NCI-H748 treated with DMSO at 0.1 percent for 48 hours (cell line): ENCODE measurements at regions not wholly inside any gene's neighbourhood (a gene's known extent, or its start where the extent isn't known, plus 50 kb on each side); places are given as distances from the start of the nearest gene placed in this dataset.
A peak's percentile ranks its signal among the peaks of the same experiment; 100 is the strongest.

Experiments
- DNase-seq: peaks from one replicate; lab custom pipeline; 2025; lab: John Stamatoyannopoulos, UW

DNA sequence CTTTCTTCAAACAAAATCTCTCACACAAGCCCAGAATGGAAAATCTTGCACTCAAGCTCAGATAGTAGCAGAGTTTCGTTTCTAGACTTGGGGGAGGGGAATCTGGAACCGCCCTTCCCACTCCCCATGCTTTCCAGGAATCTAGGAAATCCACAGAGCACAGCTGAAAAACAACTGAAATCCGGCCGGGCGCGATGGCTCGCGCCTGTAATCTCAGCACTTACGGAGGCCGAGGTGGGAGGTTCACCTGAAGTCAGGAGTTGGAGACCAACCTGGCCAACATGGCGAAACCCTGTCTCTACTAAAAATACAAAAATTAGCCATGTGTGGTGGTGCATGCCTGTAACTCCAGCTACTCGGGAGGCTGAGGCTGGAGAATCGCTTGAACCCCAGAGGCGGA is 127.3 kb upstream of the SLC34A2 start:
- no peak for DNase-seq

DNA sequence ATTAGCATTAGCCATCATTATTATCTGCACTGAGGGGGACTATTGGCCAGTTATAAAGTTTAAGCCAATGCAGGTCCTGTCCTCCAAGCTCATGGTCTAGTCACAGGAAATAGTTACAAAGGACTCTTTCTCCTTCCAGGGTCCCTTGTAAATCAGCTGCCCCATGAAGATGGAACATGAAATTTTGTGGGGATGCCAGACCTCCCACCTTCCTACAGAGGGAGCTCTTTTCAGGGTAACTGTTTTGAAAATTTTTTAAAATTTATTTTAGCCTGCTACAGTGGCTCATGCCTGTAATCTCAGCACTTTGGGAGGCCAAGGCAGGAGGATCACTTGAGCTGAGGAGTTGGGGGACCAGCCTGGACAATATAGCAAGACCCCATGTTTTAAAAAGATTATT is 124.4 kb upstream of the SLC34A2 start:
- no peak for DNase-seq

DNA sequence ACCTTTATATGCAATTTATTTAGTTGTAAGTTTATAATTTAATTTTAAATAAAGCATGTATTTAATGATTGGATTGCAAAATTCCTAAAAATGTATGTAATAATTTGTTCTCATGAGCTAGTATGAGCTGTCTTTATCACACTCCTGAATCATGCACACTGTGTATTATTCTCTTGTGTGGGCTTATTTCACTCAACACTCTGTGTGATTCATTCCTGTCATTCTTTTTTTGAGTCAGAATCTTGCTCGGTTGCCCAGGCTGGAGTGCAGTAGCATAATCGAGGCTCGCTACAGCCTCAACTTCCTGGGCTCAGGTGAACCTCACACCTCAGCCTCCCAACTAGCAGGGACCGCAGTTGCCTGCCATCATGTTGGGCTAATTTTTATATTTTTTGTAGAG is 123.1 kb upstream of the SLC34A2 start:
- no peak for DNase-seq

DNA sequence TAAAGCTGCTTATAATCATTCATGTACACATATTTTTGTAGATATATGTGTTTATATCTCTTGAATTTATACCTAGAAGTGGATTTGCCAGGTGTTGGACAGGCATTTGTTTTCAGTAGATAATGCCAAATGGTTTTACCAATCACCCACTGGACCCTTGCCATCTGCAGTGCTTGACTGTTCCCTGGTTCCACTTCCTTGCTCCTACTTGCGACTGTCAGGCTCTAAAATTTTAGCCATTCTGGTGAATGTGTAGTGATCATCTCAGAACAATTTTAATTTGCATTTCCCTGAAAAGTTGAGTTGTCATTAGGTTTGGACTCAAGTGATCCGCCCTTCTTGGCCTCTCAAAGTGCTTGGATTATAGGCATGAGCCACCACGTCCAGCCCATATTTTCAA is 122.4 kb upstream of the SLC34A2 start:
- no peak for DNase-seq

DNA sequence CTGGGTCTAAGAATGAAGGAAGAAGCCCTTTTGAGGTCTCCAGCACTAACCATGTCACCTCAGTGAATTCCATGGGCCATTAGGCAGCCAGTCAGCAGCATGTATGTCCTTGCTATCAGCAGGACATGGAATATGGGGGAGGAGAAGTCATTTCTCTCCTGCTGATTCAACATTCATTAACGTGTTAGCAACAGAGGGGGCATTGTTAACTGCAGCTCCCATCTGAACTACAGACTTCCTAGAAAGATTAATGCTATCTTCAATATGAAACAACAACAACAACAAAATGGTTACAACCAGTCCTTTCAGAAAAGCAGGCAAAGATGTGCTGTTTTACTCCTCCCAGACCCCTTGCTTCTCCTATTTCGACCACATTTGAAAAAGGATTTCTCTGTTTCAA is 120.4 kb upstream of the SLC34A2 start:
- DNase-seq, result no peak

DNA sequence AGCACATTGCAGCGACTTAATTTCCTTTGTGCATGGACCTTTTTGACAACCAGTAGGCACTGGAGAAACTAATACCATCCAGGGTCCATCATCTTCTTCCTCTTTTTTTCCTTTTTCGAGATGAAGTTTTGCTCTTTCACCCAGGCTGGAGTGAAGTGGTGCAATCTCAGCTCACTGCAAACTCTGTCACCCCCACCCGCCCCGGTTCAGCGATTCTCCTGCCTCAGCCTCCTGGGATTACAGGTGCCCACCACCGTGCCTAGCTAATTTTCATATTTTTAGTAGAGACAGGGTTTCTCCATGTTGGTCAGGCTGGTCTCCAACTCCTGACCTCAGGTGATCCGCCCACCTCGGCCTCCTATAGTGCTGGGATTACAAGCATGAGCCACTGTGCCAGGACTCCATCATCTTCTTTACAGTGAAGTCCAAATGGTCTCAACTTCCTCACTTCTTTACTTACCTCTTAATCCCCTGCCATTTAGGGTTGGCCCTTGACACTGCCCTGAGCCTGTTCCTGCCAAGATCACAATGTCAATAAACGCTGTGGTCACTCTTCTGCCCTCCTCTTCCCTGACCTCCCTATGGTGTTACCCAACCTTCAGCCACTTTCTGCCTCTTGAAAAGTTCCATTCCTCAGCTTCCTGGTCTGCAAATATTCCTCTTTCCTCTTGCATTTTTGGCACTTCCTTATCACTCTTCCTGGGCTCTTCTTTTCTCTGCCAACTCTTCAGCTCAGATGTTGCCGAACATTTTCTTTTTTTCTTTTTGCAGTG is 119.8 kb upstream of the SLC34A2 start:
- DNase-seq, result no peak

DNA sequence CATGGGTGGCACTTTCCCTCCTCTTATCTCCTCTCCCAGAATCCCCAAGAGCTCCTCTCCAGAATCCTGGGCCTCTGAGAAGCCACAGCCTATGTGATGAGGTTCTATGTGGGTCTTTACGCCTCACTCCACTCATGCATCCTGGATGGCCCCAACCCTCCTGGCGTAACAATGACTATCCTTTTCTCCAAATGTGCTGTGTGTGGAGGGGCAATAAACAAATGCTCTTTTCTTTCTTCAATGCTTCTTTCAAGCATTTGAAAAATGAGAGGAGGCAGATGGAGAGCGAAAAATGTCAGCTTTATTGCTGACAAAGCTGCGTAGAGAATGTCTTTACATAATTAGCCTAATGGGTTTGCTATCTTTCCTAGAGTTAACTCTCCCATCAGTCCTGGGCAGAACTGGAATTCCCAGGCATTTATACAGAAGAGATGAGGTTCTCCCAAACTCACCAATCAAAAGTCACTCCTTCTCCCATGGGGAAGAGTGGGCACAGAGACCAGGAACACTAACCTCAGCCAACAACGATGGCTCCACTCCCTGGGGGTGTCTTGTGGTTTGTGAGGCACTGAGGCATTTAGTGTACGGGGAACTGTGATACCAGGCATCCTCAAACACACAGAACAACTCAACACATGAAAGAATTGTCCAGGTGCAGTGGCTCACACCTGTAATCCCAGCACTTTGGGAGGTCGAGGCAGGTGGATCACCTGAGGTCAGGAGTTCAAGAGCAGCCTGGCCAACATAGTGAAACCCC is 118.9 kb upstream of the SLC34A2 start:
- no peak for DNase-seq

DNA sequence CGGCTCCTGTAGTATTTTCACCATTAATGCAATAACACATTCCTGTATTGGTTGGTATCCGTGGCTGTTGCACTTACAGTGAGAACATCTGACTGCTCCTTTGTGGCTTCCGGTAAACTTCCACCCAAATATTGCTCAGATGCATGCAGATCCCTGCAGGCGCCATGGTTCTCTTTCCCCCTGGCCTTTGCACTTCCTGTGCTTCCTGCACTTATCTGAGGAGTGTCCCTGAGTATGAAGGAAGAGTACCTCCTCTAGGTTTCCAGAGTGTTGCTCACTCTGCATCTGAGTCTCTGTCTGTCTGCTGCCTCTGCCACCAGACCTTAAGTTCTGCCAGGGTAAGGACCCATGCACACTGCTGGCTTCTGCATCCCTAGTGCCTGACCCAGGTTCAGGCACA is 117.2 kb upstream of the SLC34A2 start:
- no peak for DNase-seq

DNA sequence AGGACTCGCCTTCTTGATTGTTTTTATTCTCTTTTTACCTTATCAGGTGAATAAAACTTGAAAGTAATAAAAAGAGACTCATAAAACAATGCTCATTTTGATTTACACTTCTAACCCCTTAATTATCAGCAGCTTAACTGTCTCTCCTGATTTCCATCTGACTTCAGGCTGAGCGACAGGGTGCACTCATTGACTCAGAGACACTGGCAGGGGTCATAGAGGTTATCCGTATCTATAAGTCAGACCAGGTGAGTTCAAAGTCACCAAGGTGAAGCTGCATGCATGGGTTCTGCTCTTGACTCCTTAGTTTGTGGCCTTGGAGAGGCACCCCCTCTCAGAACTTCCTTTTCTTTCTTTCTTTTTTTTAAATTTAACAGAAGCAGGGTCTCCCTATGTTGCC is 116.4 kb upstream of the SLC34A2 start:
- DNase-seq, result no peak

DNA sequence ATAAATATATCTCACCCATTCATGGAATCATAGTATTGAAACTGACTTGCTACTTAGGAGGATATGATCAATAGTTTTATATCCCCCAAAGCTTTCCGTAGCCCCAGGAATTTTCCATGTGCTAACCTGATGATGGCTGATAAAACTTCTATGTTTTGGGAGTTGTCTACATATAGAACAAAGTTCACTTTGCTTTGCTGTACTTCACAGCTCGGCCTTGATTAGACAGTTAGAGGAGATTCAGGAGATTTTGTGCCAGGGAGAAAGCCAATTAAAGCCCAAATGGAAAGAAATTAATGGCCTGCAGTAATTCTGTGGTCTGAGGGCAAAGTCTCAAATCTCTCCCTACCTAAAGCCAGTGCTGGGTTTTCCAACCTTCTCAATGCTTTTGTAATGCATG is 114.9 kb upstream of the SLC34A2 start:
- DNase-seq, result no peak

DNA sequence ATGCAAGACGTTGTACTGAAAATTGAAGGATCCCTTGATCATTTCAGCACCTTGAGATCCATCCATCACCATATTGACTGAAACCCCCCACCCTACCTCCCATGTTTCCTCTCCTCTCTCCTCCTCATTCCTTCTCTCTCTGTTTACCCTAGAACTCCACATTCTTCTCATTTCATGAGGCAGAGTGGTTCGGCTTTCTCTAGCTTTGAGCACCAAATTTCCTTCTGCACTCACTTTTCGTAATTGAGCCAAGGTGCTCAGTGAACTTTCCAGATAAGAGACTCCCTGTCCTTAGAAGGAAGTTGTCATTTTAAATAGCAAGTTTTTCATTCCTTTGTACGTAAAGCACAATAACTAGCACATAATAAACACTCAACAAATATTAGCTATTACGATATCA is 108.3 kb upstream of the SLC34A2 start:
- no peak for DNase-seq

DNA sequence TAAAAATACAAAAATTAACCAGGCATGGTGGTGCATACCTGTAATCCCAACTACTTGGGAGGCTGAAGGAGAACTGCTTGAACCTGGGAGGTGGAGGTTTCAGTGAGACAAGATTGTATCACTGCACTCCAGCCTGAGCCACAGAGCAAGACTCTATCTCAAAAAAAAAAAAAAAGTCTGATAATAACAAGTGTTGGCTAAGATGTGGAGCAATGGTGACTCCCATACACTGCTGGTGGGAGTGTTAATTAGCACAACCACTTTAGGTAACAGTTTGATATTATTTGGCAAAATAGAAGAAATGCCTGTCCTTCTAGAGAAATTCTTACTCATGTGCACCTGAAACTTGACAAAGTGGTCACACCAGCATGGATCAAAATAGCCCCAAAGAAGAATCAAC is 106.2 kb upstream of the SLC34A2 start:
- no peak for DNase-seq

DNA sequence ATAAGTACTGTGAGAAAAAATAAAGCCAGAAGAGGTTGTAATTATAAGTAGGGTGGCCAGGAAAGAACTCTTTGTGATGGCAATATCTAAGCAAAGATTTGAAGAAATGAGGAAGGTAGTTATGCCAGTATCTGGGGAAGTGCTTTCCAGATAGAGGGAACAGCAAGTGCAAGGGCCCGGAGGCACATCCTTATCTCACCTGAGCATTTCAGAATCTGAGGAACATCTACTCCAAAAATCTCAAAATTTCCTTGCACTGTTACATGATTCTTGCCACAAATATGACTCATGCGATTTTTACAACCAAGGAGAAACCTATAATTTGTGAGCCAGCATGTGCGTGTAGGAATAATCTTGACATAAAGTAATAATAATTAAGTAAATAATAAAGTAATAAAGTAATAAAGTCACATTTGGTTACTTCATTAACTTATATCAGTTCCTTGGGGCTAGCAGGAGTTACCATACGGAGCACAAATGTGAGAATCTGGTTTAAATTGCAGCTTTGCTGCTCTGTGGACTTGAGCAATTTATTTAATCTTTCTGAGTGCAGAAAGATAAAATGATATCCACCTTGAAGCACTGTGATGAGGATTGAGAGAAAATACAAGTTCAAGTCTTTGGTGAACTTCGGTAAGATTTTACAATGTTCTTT is 105.1 kb upstream of the SLC34A2 start:
- no peak for DNase-seq

DNA sequence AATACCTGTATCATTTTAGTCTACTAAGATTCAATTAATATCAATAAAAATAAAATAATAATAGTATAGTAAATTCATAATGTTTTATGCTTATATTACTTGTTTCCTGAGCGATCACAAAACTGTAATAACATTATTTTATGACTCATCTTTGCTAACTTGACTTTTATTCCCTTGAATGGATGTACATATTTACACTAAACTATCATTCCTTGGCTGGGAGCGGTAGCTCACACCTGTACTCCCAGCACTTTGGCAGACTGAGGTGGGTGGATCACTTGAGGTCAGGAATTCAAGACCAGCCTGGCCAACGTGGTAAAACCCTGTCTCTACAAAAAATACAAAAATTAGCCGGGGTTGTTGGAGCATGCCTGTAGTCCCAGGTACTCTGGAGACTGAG is 104.0 kb upstream of the SLC34A2 start:
- DNase-seq, result no peak

DNA sequence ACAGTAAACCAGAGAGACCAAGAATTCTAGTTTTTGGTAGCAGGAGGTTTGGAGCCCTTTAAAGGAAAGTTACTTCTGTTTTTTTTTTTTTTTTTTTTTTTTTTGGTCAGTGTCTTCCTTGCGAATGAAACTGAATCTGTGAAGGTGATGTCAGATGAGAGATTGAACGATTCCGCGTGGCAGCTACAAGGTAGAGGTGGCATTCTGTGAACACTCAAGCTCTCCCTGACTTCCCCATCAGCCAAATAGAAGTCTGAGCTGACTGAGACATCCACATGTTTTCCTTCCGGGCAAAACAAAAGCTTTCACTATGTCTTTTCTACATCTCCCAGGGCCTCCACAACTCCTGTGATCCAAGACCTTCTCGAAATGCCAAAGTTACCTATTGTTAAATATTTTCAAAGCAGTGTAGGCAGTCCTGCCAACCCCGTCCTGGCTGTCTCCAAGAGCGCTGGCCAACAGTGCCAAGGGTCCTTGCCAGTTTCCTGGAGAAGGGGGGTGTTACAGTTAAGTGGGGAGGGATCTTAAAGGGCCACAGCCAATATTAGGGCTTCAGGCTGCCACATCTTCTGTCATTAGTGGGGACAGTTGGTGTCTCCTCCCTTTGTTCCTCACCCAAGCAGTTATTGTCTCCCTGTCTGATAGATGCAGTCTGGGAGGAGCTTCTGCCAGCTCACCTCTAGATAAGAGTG is 102.9 kb upstream of the SLC34A2 start:
- no peak for DNase-seq

DNA sequence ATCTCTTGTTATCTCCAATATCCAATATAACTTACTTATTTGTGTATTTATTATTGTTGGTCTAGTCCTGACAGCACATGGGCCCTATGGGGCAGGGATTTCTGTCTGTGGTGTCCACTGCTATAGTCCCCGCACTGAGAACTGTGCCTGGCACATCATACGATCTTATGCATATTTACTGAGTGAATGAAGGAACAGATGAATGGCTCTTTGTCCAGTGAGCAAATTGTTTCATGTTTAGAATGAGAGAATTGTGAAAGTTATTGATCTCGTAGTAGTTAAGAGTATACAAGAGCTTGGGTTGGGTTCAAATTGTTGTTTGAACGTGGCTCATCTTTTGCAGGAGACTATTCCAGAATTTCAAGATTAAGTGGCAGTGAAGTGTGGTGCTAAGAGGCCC is 96.1 kb upstream of the SLC34A2 start:
- DNase-seq, result no peak

DNA sequence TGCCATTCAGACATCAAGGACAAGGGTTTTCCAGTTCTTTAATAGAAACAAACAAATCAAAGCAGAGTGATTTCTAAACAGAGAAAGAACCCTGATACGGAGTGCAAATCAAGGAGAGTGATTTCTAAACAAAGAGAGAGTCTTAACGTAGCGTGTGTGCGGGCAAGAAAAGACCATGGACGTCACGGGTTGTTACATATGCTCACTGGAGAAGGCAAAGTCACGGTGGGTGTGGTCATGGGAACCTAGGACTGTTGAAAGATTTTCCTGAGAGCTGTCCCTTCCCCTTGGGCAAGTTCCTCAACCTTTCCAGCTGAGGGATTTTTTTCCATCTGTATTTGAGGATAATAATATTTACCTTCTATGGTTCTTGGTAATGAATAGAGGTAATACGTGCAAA is 95.0 kb upstream of the SLC34A2 start:
- no peak for DNase-seq

DNA sequence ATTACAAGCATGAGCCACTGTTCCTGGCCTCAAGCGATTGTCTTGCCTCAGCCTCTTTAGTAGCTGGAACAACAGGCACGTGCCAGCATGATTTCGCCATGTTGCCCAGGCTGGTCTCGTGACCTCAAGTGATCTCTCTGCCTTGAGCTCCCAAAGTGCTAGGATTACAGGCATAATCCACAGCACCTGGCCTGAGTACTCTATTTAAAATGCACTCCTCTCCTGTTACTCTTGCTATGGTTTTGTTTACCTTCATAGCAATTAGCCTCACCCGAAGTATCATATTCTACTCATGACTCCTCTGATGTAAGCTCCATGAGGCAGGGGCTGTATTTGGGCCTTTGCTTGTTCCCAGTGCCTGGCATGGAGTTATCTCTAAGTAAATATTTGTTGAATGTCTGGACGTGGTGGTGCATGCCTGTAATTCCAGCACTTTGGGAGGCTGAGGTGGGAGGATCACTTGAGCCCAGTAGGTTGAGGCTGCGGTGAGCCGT is 92.5 kb upstream of the SLC34A2 start:
- DNase-seq, result peak; percentile 19

DNA sequence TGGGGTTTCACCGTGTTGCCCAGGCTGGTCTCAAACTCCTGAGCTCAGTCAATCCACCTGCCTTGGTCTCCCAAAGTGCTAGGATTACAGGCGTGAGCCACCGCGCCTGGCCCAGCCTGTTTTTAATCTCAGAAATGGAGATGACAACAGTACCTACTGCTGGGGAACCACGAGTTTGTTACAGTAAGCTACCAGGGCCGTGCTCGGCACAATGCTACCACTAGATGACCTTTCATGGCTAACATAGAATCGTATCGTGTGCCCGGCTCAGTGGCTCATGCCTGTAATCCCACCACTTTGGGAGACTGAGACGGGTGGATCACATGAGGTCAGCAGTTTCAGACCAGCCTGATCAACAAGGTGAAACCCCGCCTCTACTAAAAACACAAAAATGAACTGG is 90.8 kb upstream of the SLC34A2 start:
- no peak for DNase-seq

DNA sequence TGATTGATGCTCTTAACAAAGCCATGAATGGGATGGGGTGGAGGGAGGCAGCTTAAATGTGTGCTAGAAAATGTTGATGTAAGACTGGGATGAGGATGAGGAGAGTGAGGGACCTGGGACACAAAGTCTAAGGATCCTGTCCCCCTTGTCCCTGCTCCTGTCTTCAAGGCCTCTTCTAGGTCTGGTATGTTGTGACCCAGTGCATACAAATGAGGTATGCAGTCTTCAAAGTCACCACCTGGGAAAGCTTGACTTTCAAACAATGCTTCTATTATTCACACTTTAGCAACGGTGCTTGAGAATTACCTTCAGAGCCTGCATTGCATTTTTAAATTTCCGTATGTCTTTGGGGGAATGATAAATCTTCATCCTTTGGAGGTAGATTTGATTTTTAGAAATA is 88.4 kb upstream of the SLC34A2 start:
- no peak for DNase-seq

DNA sequence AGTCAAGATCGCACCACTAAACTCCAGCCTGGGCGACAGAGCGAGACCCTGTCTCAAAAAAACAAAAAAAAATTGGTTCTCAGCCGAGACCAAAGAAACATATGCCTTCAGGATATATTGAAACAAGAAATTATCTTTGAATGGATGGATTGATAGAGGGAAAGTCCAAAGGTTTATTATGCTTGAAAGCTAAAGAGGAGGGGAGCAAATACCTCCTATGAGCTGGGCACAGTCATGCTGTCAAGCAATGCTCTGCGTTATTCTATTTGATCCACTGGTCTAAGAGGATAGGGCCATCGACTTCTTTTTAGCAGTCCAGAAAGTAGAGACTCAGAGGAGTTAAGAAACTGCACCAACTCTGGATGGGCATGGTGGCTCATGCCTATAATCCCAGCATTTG is 85.9 kb upstream of the SLC34A2 start:
- no peak for DNase-seq

DNA sequence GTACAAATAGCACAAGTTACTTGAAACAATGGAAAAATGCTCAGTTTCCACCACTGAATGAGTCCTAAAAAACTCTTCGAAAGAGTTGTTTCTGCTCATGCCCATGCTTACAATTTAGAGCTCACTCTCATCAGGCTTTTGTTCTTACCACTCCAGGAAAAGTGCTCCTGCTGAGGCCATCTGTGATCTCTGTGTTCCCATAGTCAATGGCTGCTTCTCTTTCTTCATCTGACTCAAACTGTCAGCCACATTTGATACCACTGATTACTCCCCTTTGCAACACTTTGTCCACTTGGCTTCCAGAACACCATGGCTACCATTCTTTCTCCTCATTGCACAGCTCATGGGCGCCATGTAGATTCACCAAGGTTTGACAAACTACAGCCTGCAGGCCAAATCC is 80.0 kb upstream of the SLC34A2 start:
- DNase-seq, result no peak

DNA sequence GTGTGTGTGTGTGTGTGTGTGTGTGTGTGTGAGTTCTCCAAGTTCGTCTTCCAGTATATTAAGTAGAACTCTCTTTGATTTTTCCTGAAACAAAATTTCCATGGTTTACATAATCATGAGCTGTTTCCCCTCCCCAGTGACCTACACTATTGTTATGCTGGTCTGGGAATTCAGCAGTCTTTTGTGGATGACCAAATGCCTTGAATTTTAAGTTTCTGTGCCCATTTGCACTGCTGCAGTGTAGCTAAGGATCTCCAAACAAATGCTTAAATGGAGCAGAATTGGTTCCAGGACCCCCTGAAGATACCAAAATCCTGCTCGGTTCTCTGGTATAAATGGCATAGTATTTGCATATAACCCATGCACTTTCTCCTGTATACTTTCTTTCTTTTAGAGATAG is 77.2 kb upstream of the SLC34A2 start:
- no peak for DNase-seq
